ENCODE measurements at regions not wholly inside any gene's neighbourhood (a gene's known extent, or its start where the extent isn't known, plus 50 kb on each side); places are given as distances from the start of the nearest gene placed in this dataset.

- DNase-seq (ENCODE audit: low read depth): peak; percentile 80
These were observed 168.0 kb downstream of the TMTC3 start for GRCh38 chr12:88310069-88310468.

DNA sequence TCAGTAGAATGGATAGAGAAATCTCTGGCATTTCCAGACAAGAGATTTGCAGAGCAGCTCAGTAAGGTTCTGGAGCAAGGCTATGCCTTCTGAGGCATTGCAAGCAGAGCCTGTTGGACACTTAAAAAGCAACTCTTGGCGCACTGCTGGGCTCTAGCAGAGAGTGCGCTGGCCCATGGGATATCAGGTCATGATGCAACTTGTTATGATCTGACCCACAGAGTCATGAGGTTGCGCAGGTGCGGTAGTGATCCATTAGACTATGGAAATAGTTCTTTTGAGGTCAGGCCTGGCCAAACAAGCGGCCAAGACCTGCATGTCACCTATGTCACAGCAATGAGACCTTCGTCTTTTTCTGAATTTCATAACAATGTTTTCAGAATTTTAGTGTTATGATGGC, 168.6 kb downstream of the TMTC3 start:
- no peak for DNase-seq (ENCODE audit: low read depth)

GRCh38 chr12:88313554-88313953, 171.4 kb downstream of the TMTC3 start:
- DNase-seq (ENCODE audit: low read depth): no peak

DNA sequence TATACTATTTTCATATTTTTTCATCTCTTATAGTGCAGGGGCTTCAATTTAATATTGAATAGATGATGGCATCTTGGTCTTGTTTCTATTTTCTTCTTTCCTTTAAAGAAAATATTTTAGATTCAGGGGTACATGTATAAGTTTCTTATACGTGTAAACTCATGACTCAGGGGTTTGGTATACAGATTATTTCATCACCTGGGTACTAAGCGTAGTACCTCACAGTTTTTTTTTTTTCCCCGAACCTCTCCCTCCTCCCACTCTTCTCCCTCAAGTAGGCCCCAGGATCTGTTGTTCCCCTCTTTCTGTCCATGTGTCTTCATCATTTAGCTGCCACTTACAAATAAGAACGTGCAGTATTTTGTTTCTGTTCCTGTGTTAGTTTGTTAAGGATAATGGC, 172.6 kb downstream of the TMTC3 start:
- no peak for DNase-seq (ENCODE audit: low read depth)

DNA sequence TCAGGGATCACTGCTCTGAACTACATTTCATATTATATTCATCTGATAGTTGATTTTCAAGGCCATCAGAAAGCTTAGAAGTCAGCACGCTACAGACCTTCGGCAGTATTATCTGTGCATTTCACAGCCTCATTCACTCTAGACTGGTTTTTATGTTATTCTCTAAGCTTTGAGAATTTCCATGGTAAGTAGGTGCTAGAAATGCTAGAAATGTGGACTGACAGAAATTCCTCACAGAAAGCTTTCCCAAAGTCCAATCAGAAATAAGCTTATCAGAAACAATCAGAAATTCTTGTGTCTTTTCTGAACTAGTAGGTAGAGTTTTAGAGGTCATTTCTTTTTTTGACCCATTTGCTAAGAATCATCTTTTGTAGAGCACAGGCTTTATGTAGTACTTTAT, 176.6 kb downstream of the TMTC3 start:
- no peak for DNase-seq (ENCODE audit: low read depth)

DNA sequence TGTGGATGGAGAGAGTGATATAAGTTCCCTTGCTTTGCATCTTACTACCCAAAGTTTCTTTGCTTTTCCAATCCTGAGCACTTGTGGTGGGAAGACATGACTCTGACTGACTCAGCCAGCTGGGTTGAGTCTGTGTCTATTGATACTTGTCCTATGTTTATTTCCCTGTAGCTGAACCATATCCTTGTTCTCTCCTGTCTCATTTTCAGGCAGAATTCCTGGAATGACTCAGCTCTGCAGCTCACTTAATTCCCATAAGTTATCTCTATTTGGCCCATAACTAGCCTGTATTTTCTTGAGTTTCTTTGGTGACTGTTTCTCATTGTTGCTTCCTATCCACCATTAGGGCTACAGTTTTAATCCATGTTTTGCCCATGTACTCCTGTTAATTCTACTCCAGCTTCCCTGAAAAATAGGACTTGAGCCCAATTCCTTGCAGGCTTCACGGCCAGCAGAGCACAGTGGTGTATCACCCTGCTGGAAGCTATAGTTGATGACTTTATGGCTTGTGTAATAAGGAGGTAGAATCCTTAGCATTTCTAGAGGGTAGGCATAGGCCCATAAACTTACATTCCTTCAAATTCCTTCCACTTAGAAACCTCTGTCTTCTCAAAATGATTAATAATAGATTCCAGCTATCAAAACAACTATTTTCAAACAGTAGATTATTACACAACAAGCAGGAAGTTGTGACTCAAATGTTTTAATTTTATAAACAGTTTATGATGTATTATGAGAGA, 183.1 kb downstream of the TMTC3 start:
- peak; percentile 75 for DNase-seq (ENCODE audit: low read depth)

GRCh38 chr12:88325816-88326189, 183.7 kb downstream of the TMTC3 start:
- DNase-seq (ENCODE audit: low read depth): peak; percentile 37

GRCh38 chr12:88327276-88327675, 185.2 kb downstream of the TMTC3 start:
- no peak for DNase-seq (ENCODE audit: low read depth)

DNA sequence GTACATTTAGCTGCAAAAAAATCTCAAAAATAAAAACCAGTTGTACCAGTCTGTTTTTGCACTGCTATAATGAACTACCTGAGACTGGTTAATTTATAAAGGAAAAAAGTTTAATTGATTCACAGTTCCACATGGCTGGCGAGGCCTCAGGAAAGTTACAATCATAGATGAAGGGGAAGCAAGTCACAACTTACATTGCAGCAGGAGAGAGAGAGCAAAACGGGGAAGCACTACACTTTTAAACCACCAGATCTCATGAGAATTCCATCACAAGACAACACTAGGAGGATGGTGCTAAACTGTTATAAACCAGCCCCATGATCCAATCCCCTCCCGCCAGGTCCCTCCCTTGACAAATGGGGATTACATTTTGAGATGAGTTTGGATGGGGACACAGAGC, 186.0 kb downstream of the TMTC3 start:
- no peak for DNase-seq (ENCODE audit: low read depth)

- no peak for DNase-seq (ENCODE audit: low read depth)
These were observed 187.7 kb downstream of the TMTC3 start for GRCh38 chr12:88329833-88330232.

- peak; percentile 59 for DNase-seq (ENCODE audit: low read depth)
These were observed 192.2 kb downstream of the TMTC3 start for GRCh38 chr12:88334271-88334670.

- DNase-seq (ENCODE audit: low read depth): no peak
These were observed 194.1 kb downstream of the TMTC3 start for GRCh38 chr12:88336076-88336739.

GRCh38 chr12:88338486-88338885, 196.4 kb downstream of the TMTC3 start:
- DNase-seq (ENCODE audit: low read depth): no peak

- peak; percentile 15 for DNase-seq (ENCODE audit: low read depth)
These were observed 197.3 kb downstream of the TMTC3 start for GRCh38 chr12:88339254-88339949.

- no peak for DNase-seq (ENCODE audit: low read depth)
These were observed 197.9 kb downstream of the TMTC3 start for GRCh38 chr12:88339966-88340365.

GRCh38 chr12:88342251-88342806, 200.2 kb downstream of the TMTC3 start:
- DNase-seq (ENCODE audit: low read depth): no peak

- no peak for DNase-seq (ENCODE audit: low read depth)
These were observed 209.0 kb downstream of the TMTC3 start for GRCh38 chr12:88351146-88351545.

- DNase-seq (ENCODE audit: low read depth): no peak
These were observed 212.6 kb downstream of the TMTC3 start for GRCh38 chr12:88354691-88355090.

- DNase-seq (ENCODE audit: low read depth): no peak
These were observed 218.2 kb downstream of the TMTC3 start for GRCh38 chr12:88360343-88360742.

DNA sequence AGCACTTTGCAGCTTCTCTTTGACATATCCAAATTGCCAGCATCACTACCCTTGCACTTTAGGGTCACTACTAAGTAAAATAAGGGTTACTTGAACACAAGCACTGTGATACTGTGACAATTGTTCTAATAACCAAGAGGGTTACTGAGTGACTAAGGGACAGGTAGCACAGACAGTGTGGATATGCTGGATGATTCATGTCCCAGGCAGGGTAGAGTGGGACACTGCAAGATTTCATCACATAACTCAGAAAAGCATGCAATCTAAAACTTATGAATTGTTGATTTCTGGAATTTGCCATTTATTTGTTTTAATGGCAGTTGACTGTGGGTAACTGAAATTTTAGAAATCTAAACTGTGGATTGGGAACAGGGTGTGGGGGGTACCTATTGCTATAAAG, 218.8 kb downstream of the KITLG start:
- DNase-seq (ENCODE audit: low read depth): no peak

DNA sequence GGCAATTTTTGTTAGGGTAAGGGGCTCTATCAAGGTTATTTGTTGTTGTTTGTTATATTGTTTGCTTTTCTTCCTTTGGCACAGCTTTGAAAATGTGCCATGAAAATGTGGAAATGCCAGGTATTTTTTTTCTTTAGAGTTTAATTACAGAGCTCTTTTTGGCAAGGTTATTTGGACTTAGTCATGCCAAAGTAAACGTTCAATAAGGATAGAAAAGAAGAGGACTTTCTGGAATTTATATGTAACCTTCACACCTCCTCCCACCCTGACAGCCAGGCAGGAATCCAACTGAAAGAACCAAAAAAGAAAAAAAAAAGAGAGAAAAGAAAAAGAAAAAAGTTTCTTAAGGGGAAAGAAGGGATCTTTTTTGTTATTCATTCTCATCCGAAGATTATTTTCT, 217.8 kb downstream of the KITLG start:
- no peak for DNase-seq (ENCODE audit: low read depth)

DNA sequence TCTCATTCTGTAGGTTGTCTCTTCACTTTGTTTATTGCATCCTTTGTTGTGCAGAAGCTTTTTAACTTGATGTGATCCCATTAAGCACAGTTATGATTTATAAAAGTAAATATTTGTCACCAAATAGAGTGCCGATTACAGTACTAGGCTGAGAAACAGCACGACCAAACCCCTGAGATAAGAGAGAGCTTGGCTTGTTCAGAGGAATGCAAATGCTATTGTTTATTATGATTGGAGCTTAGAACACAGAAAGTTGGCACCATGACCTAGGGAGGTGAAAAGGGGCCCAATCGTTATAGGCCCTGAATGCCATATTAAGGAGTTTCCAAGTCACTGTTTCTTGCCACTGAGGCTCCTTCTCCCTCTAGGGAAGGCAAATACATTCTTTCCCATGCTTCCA, 214.9 kb downstream of the KITLG start:
- DNase-seq (ENCODE audit: low read depth): no peak
